ENCODE measurements at regions not wholly inside any gene's neighbourhood (a gene's known extent, or its start where the extent isn't known, plus 50 kb on each side); places are given as distances from the start of the nearest gene placed in this dataset.
"Not testable (repeated sequence)": the region's sequence is repeated elsewhere in the genome, so short reads cannot be mapped to it uniquely, and the experiment has no call there.

- H3K4me3 ChIP-seq (ENCODE audit: low read depth, low read length), result no peak overlapping the region
- CTCF ChIA-PET, result no interaction called here
Observed at GRCh38 chr5:91288118-91288916, 94.8 kb downstream of the ARRDC3 start.

GRCh38 chr5:91285062-91285461 lies 98.1 kb downstream of the ARRDC3 start:
- H3K4me3 ChIP-seq (ENCODE audit: low read depth, low read length); POLR2A ChIA-PET; DNase-seq (ENCODE audit: low read depth, low spot score): not testable (repeated sequence)
- CTCF ChIA-PET, result interaction anchor here (1.0 kb wide), 1 partner anchor 65 kb away, joined by 3 read pairs; no protein-coding TSS in a partner anchor

More at GRCh38 chr5:91288118-91288916, 94.8 kb downstream of the ARRDC3 start:
- no peak for DNase-seq (ENCODE audit: low read depth, low spot score)
- POLR2A ChIA-PET, result no interaction called here
- TF ChIP-seq, protein P1, sequence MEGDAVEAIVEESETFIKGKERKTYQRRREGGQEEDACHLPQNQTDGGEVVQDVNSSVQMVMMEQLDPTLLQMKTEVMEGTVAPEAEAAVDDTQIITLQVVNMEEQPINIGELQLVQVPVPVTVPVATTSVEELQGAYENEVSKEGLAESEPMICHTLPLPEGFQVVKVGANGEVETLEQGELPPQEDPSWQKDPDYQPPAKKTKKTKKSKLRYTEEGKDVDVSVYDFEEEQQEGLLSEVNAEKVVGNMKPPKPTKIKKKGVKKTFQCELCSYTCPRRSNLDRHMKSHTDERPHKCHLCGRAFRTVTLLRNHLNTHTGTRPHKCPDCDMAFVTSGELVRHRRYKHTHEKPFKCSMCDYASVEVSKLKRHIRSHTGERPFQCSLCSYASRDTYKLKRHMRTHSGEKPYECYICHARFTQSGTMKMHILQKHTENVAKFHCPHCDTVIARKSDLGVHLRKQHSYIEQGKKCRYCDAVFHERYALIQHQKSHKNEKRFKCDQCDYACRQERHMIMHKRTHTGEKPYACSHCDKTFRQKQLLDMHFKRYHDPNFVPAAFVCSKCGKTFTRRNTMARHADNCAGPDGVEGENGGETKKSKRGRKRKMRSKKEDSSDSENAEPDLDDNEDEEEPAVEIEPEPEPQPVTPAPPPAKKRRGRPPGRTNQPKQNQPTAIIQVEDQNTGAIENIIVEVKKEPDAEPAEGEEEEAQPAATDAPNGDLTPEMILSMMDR (IDR thresholded peaks at IDR 0.05; ENCODE audit: insufficient read depth, low read length, missing control alignments), result no peak

- no peak overlapping the region for H3K4me3 ChIP-seq (ENCODE audit: low read depth, low read length)
- TF ChIP-seq, protein P1 (IDR thresholded peaks at IDR 0.05; ENCODE audit: insufficient read depth, low read length, missing control alignments), result no peak
- POLR2A ChIA-PET, result no interaction called here
- DNase-seq (ENCODE audit: low read depth, low spot score), result peak; percentile 57
- CTCF ChIA-PET, result interaction anchor here (0.7 kb wide), 2 partner anchors 10 to 22 kb away, joined by 3 to 4 read pairs; no protein-coding TSS in a partner anchor
Observed at GRCh38 chr5:91283899-91284298, 99.2 kb downstream of the ARRDC3 start.

DNA sequence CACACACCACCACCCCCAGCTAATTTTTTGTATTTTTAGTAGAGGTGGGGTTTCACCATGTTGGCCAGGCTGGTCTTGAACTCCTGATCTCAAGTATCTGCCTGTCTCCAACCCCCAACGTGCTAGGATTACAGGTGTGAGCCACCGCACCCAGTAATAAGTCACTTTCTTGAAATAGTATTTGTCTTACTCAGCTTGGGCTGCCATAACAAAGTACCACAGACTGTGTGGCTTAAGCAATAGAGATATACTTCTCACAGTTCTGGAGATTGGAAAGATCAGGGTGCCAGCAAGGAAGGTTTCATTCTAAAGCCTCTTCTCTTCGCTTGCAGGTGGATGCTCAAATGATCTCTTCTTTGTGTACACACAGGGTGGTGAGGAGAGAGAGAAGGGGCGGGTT lies 99.8 kb downstream of the ARRDC3 start:
- TF ChIP-seq, protein P1 (IDR thresholded peaks at IDR 0.05; ENCODE audit: insufficient read depth, low read length, missing control alignments), result no peak
- ChIA-PET POLR2A (no interaction called here), CTCF (no interaction called here)
- DNase-seq (ENCODE audit: low read depth, low spot score), result no peak
- no peak overlapping the region for H3K4me3 ChIP-seq (ENCODE audit: low read depth, low read length)

DNA sequence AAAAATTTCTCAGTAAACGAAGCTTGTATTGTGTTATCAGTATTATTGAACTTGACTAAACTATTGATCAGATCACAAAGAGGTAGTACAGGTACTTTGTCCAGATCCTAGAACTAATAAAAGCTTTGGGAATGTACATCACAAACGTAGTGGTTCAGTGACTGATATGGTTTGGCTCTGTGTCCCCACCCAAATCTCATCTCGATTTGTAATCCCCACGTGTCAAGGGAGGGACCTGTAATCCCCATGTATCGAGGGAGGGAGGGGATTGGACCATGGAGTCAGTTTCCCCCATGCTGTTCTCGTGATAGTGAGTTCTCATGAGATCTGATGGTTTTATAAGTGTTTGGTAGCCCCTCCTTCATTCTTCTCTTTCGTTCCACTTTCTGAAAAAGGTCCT lies 100.9 kb downstream of the ARRDC3 start:
- POLR2A ChIA-PET, result interaction anchor here (0.7 kb wide), 1 partner anchor 34 kb away, joined by 3 read pairs; no protein-coding TSS in a partner anchor
- H3K4me3 ChIP-seq (ENCODE audit: low read depth, low read length), result no peak overlapping the region
- TF ChIP-seq, protein P1 (IDR thresholded peaks at IDR 0.05; ENCODE audit: insufficient read depth, low read length, missing control alignments), result no peak
- DNase-seq (ENCODE audit: low read depth, low spot score), result no peak
- CTCF ChIA-PET, result interaction anchor here (1.5 kb wide), 1 partner anchor 102 kb away, joined by 6 read pairs; no protein-coding TSS in a partner anchor

DNA sequence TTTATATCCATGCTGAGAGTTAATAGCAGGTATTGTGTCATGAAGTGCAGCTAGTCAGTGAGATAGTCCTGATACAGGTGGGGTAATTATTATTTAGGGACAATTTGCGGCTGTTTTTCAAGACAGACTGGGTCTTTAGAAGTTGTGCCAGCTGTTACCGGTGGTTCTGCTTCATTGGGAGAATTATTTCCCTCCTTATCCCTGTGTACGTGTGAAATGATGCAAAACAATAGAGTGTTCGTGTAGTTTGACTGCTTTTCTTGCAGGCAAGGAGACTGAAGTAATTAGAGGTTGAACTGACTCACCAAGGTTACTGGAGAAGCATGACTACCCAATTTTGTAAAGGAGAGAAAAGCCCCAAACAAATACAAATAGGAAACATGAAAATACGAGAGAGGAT lies 101.7 kb downstream of the ARRDC3 start:
- DNase-seq (ENCODE audit: low read depth, low spot score), result peak; percentile 84
- TF ChIP-seq, protein P1 (IDR thresholded peaks at IDR 0.05; ENCODE audit: insufficient read depth, low read length, missing control alignments), result no peak
- H3K4me3 ChIP-seq (ENCODE audit: low read depth, low read length), result no peak overlapping the region
- CTCF ChIA-PET, result interaction anchor here (1.5 to 1.6 kb wide), 2 partner anchors 103 kb away, joined by 6 to 8 read pairs; no protein-coding TSS in a partner anchor
- POLR2A ChIA-PET, result interaction anchor here (1.2 to 1.4 kb wide), 3 partner anchors 13 to 69 kb away, joined by 3 to 8 read pairs (median 5); no protein-coding TSS in a partner anchor
